HCT116 (cell line): ENCODE measurements at regions not wholly inside any gene's neighbourhood (a gene's known extent, or its start where the extent isn't known, plus 50 kb on each side); places are given as distances from the start of the nearest gene placed in this dataset.

Experiments used
- ATAC-seq: fragments of 200-7000 bp; cut with Tn5 transposase; 2 replicates; pipeline ENCODE4 v1.9.1; 2020; ENCODE audit warnings: mild to moderate bottlenecking, moderate library complexity
- BruUV-seq: library from RNA; stranded (reverse); fragments of 400-500 nt; replicated peaks from 2 replicates; lab custom pipeline; 2021; lab: Mats Ljungman, UMichigan
- CTCF ChIA-PET: fragments of 300-600 bp; sonication (Branson Sonifier 250); formaldehyde crosslinking; loops from one replicate; lab custom pipeline; 2021; ENCODE audit warnings: antibody characterized with exemption; lab: Charles Lee
- POLR2A ChIA-PET: fragments of 300-600, 350-600 bp; sonication (Branson Sonifier 250); formaldehyde crosslinking; loops from one replicate; lab custom pipeline; 2021; ENCODE audit warnings: antibody characterized with exemption; lab: Charles Lee
- RAD21 ChIA-PET, 2 experiments: fragments of 300-600 bp; sonication (Branson Sonifier 250); formaldehyde crosslinking; loops; one replicate each; lab custom pipeline; 2023; ENCODE audit warnings: low total read pairs in 2 of 2; ENCODE audit not compliant: uncharacterized antibody in 2 of 2, unreplicated experiment in 2 of 2, low non-redundant PET in 1 of 2; lab: Charles Lee
- DNase-seq: peaks from one replicate; pipeline ENCODE4 v3.0.0-alpha.2; 2010; ENCODE audit warnings: low read depth, low spot score
- H2AFZ ChIP-seq: fragments of 200-600 bp; shearing (Covaris generic), sonication (generic); 2 replicates; pipeline ENCODE4 v1.6.1; 2017; ENCODE audit warnings: low read depth, mixed run types, mixed read lengths, antibody characterized with exemption, low read length; ENCODE audit not compliant: poor library complexity, severe bottlenecking
- H3K27ac ChIP-seq: 2 replicates; pipeline ENCODE4 v1.5.1; 2012; ENCODE audit warnings: low read depth, low read length
- H3K27me3 ChIP-seq: fragments of 200-600 bp; sonication (generic); 2 replicates; pipeline ENCODE4 v1.6.1; 2016; ENCODE audit warnings: mixed run types, low read length, mixed read lengths; ENCODE audit not compliant: insufficient read depth
- H3K36me3 ChIP-seq, 2 experiments: fragments of 200-500 bp in 1 of 2; fragments of 200-600 bp in 1 of 2; sonication (Bioruptor generic) in 1 of 2; sonication (generic) in 1 of 2; 2 replicates each; pipeline versions ENCODE4 v1.5.1 to v1.6.1; 2014 to 2016; ENCODE audit warnings: low read length in 2 of 2, inconsistent platforms in 1 of 2, mixed read lengths in 1 of 2, mixed run types in 1 of 2; ENCODE audit not compliant: insufficient read depth in 2 of 2, control insufficient read depth in 1 of 2
- H3K4me1 ChIP-seq, 2 experiments: fragments of 200-600 bp in 1 of 2; sonication (generic) in 1 of 2; 2 replicates each; pipeline versions ENCODE4 v1.5.1 to v1.6.1; 2012 to 2017; ENCODE audit warnings: low read length in 2 of 2, inconsistent platforms in 1 of 2, mild to moderate bottlenecking in 1 of 2, mixed read lengths in 1 of 2, mixed run types in 1 of 2, moderate library complexity in 1 of 2; ENCODE audit not compliant: insufficient read depth in 2 of 2, control insufficient read depth in 1 of 2
- H3K4me2 ChIP-seq: fragments of 200-600 bp; sonication (generic); 2 replicates; pipeline ENCODE4 v1.6.1; 2017; ENCODE audit warnings: mixed run types, low read length, mixed read lengths
- H3K4me3 ChIP-seq, 2 experiments: fragments of 200-600 bp in 1 of 2; sonication (generic) in 1 of 2; replicated peaks in 1 of 2; 2 replicates each; pipeline ENCODE4 v1.5.1; 2011 to 2016; ENCODE audit warnings: low read length in 2 of 2, control low read depth in 1 of 2, low read depth in 1 of 2, mild to moderate bottlenecking in 1 of 2, mixed read lengths in 1 of 2, mixed run types in 1 of 2
- H3K79me2 ChIP-seq: fragments of 200-600 bp; sonication (generic); 2 replicates; pipeline ENCODE4 v1.6.1; 2017; ENCODE audit warnings: mild to moderate bottlenecking, mixed run types, low read length, moderate library complexity, mixed read lengths; ENCODE audit not compliant: insufficient read depth
- H3K9ac ChIP-seq: fragments of 200-600 bp; sonication (generic); 2 replicates; pipeline ENCODE4 v1.6.1; 2016; ENCODE audit warnings: low read length, mixed read lengths
- H3K9me2 ChIP-seq: fragments of 200-600 bp; sonication (generic), shearing (Covaris generic); 2 replicates; pipeline ENCODE4 v1.6.1; 2017; ENCODE audit warnings: mixed run types, mild to moderate bottlenecking, moderate library complexity; ENCODE audit not compliant: insufficient read depth
- H3K9me3 ChIP-seq, 2 experiments: fragments of 200-500 bp in 1 of 2; fragments of 200-600 bp in 1 of 2; sonication (Bioruptor generic) in 1 of 2; sonication (generic) in 1 of 2; 2 replicates each; pipeline ENCODE4 v1.6.1; 2014 to 2017; ENCODE audit warnings: low read length in 2 of 2, mixed read lengths in 2 of 2, inconsistent platforms in 1 of 2, low read depth in 1 of 2, mild to moderate bottlenecking in 1 of 2, mixed run types in 1 of 2, moderate library complexity in 1 of 2; ENCODE audit not compliant: control insufficient read depth in 1 of 2, insufficient read depth in 1 of 2
- H4K20me1 ChIP-seq: fragments of 200-600 bp; sonication (generic), shearing (Covaris generic); 2 replicates; pipeline ENCODE4 v1.6.1; 2017; ENCODE audit warnings: mixed run types, mild to moderate bottlenecking, moderate library complexity; ENCODE audit not compliant: insufficient read depth
- CBX3 ChIP-seq: IDR thresholded peaks from 2 replicates; pipeline ENCODE4 v1.6.1; 2012; ENCODE audit warnings: low read depth
- CEBPB ChIP-seq: IDR thresholded peaks from 2 replicates; pipeline ENCODE4 v1.6.1; 2012; ENCODE audit warnings: low read depth
- CTCF ChIP-seq, 3 experiments: fragments of 200-600 bp in 1 of 3; sonication (generic) in 1 of 3; IDR thresholded peaks in 2 of 3; conservative IDR thresholded peaks in 1 of 3; 2 replicates each; pipeline ENCODE4 v1.5.1; 2012 to 2017; ENCODE audit warnings: low read depth in 2 of 3, low read length in 2 of 3, antibody characterized with exemption in 1 of 3, borderline replicate concordance in 1 of 3, control low read depth in 1 of 3, mild to moderate bottlenecking in 1 of 3, mixed read lengths in 1 of 3, mixed run types in 1 of 3, moderate library complexity in 1 of 3; ENCODE audit not compliant: insufficient read depth in 1 of 3
- EZH2 ChIP-seq: fragments of 200-600 bp; sonication (generic); IDR thresholded peaks from 2 replicates; pipeline ENCODE4 v1.6.1; 2017; ENCODE audit warnings: antibody characterized with exemption, mixed run types
- EZH2phosphoT487 ChIP-seq: fragments of 200-600 bp; IDR thresholded peaks from 2 replicates; pipeline ENCODE4 v1.6.1; 2018; ENCODE audit warnings: antibody characterized with exemption, borderline replicate concordance
- JUND ChIP-seq: IDR thresholded peaks from 2 replicates; pipeline ENCODE4 v1.6.1; 2012
- MAX ChIP-seq: IDR thresholded peaks from 2 replicates; pipeline ENCODE4 v1.6.1; 2012
- POLR2A ChIP-seq: IDR thresholded peaks from 2 replicates; pipeline ENCODE4 v1.7.0; 2011; ENCODE audit warnings: borderline replicate concordance; ENCODE audit not compliant: insufficient read depth, insufficient read length; ENCODE audit errors: extremely low read depth
- RAD21 ChIP-seq: IDR thresholded peaks from 2 replicates; pipeline ENCODE4 v1.6.1; 2012; ENCODE audit warnings: low read depth, mild to moderate bottlenecking
- REST ChIP-seq: IDR thresholded peaks from 2 replicates; pipeline ENCODE4 v1.6.1; 2012; ENCODE audit warnings: low read depth
- SIN3A ChIP-seq: IDR thresholded peaks from 2 replicates; pipeline ENCODE4 v1.6.1; 2012; ENCODE audit warnings: low read depth
- SP1 ChIP-seq: IDR thresholded peaks from 2 replicates; pipeline ENCODE4 v1.6.1; 2012; ENCODE audit warnings: low read depth
- TCF7L2 ChIP-seq: IDR thresholded peaks from 2 replicates; pipeline ENCODE4 v1.7.0; 2011; ENCODE audit warnings: borderline replicate concordance, inconsistent platforms; ENCODE audit not compliant: insufficient read depth, insufficient read length; ENCODE audit errors: extremely low read depth
- YY1 ChIP-seq: IDR thresholded peaks from 2 replicates; pipeline ENCODE4 v1.6.1; 2011; ENCODE audit warnings: low read length, low read depth, moderate library complexity, mild to moderate bottlenecking; ENCODE audit not compliant: insufficient replicate concordance; ENCODE audit errors: extremely low read depth
- ZNF274 ChIP-seq: fragments of 200-500 bp; sonication (Bioruptor generic); IDR thresholded peaks from 2 replicates; pipeline ENCODE4 v1.6.1; 2014; ENCODE audit warnings: mild to moderate bottlenecking, low read depth, low read length, inconsistent platforms
- intact Hi-C: fragments of 100-400 bp; cut with micrococcal nuclease; formaldehyde crosslinking; loops from 2 replicates; pipeline ENCODE4 v1.10.0; 2022

- TF ChIP-seq CTCF (IDR thresholded peaks at IDR 0.05 in 2 of 3, conservative IDR thresholded peaks at IDR 0.05 in 1 of 3; ENCODE audit: borderline replicate concordance in 1 of 3, insufficient read depth in 1 of 3, low read depth in 2 of 3, low read length in 2 of 3) (no peak), JUND (no peak), REST (no peak), RAD21 (no peak)
These were observed 209.7 kb downstream of the CAAP1 start (continued) for GRCh38 chr9:26682796-26683496.

- intact Hi-C loops: no loop called here
- Histone ChIP-seq H3K4me1 (no peaks in the 10 kb centered on the region), H3K27ac (no peak overlapping the region), H3K9me3 (no peaks in the 10 kb centered on the region), H3K27me3 (peaks cover 14% of the 10 kb centered on the region; the same call in 1 of the 2 replicates), H2AFZ (no peak overlapping the region), H4K20me1 (no peaks in the 10 kb centered on the region), H3K9me2 (no peaks in the 10 kb centered on the region), H3K36me3 (no peaks in the 10 kb centered on the region), H3K4me3 (no peak overlapping the region), H3K4me2 (no peak overlapping the region), H3K79me2 (no peaks in the 10 kb centered on the region), H3K9ac (no peak overlapping the region)
- DNase-seq: no peak
- ChIA-PET CTCF (no interaction called here), RAD21 (no interaction called here), POLR2A (no interaction called here)
- BruUV-seq: no TSS peak
- no peak for ATAC-seq
- TF ChIP-seq SP1 (no peak), EZH2phosphoT487 (no peak), CEBPB (no peak), EZH2 (no peak), POLR2A (no peak), CBX3 (no peak), JUND (no peak), RAD21 (no peak), YY1 (no peak), REST (no peak), TCF7L2 (no peak), ZNF274 (no peak), MAX (no peak), SIN3A (no peak)
These were observed 210.6 kb downstream of the CAAP1 start for GRCh38 chr9:26682041-26682440.
